ENCODE measurements at regions not wholly inside any gene's neighbourhood (a gene's known extent, or its start where the extent isn't known, plus 50 kb on each side); places are given as distances from the start of the nearest gene placed in this dataset.
"Not testable (repeated sequence)": the region's sequence is repeated elsewhere in the genome, so short reads cannot be mapped to it uniquely, and the experiment has no call there.

GRCh38 chr12:76971216-76971879 lies 92.5 kb upstream of the CSRP2 start:
- not testable (repeated sequence) for DNase-seq (ENCODE audit: low spot score)

- DNase-seq (ENCODE audit: low spot score) = no peak
These were observed 88.5 kb upstream of the CSRP2 start for GRCh38 chr12:76967181-76967885.

GRCh38 chr12:76964784-76965571 lies 86.2 kb upstream of the CSRP2 start:
- DNase-seq (ENCODE audit: low spot score) = no peak

- DNase-seq (ENCODE audit: low spot score) = no peak
These were observed 83.3 kb upstream of the CSRP2 start for GRCh38 chr12:76962099-76962498.

- no peak for DNase-seq (ENCODE audit: low spot score)
These were observed 78.5 kb upstream of the CSRP2 start for GRCh38 chr12:76957301-76957700.

- DNase-seq (ENCODE audit: low spot score) = no peak
These were observed 74.2 kb upstream of the CSRP2 start for GRCh38 chr12:76952995-76953394.

- DNase-seq (ENCODE audit: low spot score) = no peak
These were observed 70.1 kb upstream of the CSRP2 start for GRCh38 chr12:76948879-76949278.

GRCh38 chr12:76947304-76947703 lies 68.5 kb upstream of the CSRP2 start:
- no peak for DNase-seq (ENCODE audit: low spot score)

- no peak for DNase-seq (ENCODE audit: low spot score)
These were observed 67.6 kb upstream of the CSRP2 start for GRCh38 chr12:76946446-76946845.

- no peak for DNase-seq (ENCODE audit: low spot score)
These were observed 67.0 kb upstream of the CSRP2 start for GRCh38 chr12:76945867-76946266.

- DNase-seq (ENCODE audit: low spot score) = no peak
These were observed 66.1 kb upstream of the CSRP2 start for GRCh38 chr12:76944892-76945291.

- no peak for DNase-seq (ENCODE audit: low spot score)
These were observed 64.2 kb upstream of the CSRP2 start for GRCh38 chr12:76943008-76943407.

GRCh38 chr12:76942267-76942666 lies 63.4 kb upstream of the CSRP2 start:
- DNase-seq (ENCODE audit: low spot score) = peak; percentile 79

- DNase-seq (ENCODE audit: low spot score) = no peak
These were observed 62.0 kb upstream of the CSRP2 start for GRCh38 chr12:76940671-76941445.

- no peak for DNase-seq (ENCODE audit: low spot score)
These were observed 60.9 kb upstream of the CSRP2 start for GRCh38 chr12:76939701-76940100.

GRCh38 chr12:76936275-76937193 lies 57.7 kb upstream of the CSRP2 start:
- DNase-seq (ENCODE audit: low spot score) = no peak

- not testable (repeated sequence) for DNase-seq (ENCODE audit: low spot score)
These were observed 54.6 kb upstream of the CSRP2 start for GRCh38 chr12:76933392-76933791.

- no peak for DNase-seq (ENCODE audit: low spot score)
These were observed 50.7 kb upstream of the CSRP2 start for GRCh38 chr12:76929499-76929898.
